NCI-H748 (cell line): ENCODE measurements at regions not wholly inside any gene's neighbourhood (a gene's known extent, or its start where the extent isn't known, plus 50 kb on each side); places are given as distances from the start of the nearest gene placed in this dataset.

Experiments used
- DNase-seq: peaks from one replicate; lab custom pipeline; 2025; ENCODE audit not compliant: unreplicated experiment; lab: John Stamatoyannopoulos, UW

DNA sequence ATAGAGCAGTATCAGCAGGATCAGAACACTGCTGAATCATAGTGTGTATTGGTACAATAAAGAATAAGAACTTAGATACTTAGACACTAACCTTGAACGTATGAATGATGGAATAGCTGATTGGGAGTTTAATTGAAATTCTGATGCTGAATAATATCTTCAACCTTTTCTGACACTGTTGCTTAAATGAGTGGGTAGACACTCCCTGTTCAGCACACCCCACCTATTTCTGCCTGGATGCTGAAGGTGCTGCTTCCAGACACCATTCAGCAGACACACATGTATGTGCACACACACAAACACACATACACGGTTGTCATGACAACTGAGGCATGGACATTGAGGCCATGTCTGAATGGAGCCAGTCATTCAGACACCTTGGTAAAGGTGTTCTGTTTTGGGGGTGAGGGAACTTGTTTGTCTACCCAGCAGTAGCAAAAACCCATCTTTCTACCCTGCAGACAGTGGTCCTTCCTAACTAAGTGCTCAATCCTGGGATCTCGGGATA, 54.3 kb downstream of the TMEM215 start:
- peak; percentile 22 for DNase-seq

GRCh38 chr9:32839013-32839885, 55.9 kb downstream of the TMEM215 start:
- no peak for DNase-seq

DNA sequence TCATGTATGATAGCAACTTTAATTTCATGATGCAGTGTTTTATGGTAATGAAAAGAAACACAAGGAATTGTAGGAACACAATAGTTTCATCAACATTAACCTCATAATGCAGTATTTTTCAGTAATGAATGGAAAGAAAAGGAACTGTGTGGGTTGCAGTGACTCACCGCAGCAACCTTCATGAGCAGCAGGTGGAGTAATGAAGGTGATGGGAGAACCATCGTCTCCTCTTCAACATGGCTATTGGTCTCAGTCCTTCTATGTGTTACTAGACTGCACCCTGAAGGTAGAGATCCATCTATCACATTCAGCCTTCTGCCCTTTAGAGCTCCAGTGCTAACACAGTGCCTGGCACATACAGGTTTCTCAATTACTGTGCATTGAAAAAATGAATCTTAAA, 58.0 kb downstream of the TMEM215 start:
- DNase-seq: no peak

DNA sequence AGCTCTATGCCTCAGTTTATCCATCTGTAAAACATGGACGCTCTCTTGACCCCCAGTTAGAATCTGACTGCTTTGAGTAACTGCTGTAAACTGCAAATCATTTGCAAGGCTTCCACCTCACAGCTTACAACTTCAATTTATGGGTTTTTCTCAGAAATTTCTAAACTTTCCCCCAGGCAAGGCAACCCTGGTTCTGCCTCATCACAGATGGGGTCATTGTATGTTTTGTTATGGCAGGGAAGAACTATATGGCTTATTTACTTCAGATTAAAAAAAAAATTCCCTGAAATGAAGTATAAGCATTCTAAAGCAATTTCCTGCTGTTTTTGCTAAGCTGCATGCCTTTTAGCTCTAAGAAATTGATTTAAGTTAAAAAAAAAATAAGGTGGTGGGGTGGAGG, 60.0 kb downstream of the TMEM215 start:
- no peak for DNase-seq

GRCh38 chr9:32844259-32844658, 60.9 kb downstream of the TMEM215 start:
- no peak for DNase-seq

DNA sequence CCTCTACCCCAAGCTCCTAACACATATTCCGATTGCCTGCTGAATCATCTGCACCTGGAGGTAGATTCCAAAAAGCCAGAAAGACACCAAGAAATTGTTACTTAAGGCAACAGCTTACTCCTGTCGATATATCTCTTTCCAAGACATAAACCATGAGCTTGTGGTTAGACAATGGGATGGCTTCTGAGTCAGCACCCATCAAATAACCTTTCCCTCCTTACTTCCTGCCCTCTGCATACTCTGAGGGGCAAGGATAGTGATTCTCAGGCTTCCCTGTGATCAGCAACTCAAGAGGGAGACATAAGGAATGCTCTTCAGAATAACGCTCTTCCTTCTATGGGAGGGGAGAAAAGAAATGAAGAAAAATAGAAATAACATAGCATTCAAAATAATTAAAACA, 70.9 kb downstream of the TMEM215 start:
- DNase-seq: no peak

GRCh38 chr9:32855752-32856151, 72.4 kb downstream of the TMEM215 start:
- DNase-seq: no peak

DNA sequence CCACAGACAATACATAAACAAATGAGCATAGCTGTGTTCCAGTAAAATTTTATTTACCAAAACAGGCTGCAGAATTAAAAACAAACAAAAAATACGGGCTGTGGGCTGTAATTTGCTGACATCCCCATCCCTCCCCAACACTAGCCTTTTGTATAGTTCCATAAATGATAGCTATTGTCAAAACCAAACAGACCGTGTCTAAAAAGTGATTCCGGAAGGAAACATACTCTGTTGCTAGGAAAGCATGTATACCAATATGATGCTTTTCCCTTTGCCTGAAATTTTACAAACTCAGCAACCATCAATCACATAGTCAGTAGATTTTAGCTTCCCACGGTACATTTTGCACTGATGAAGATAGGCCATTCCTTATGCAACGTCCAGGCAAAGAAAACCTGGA, 80.0 kb downstream of the TMEM215 start:
- DNase-seq: peak; percentile 71

- no peak for DNase-seq
These were observed 81.6 kb downstream of the TMEM215 start for GRCh38 chr9:32864971-32865370.

GRCh38 chr9:32866273-32866672, 82.9 kb downstream of the TMEM215 start:
- DNase-seq: no peak

DNA sequence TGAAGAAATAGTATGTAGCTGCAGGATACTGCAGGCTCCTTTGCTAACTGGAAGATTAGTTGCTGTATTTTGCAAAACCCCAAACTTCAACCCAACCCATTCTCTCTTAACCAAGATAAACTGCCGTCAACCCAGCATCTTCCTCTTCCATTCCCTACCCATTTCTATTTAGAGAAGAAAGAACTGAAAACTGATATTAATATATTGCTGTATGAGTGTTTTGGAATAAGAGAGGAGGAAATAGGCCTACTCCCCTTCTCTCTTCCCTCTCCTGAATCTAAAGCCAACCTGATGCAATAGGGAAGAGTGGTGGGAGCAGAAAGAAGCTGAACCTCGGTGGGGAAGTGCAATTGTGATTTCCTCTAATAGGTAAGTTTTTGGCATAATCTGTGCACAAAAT, 83.7 kb downstream of the TMEM215 start:
- no peak for DNase-seq

- DNase-seq: no peak
These were observed 84.4 kb downstream of the TMEM215 start for GRCh38 chr9:32867601-32868204.

DNA sequence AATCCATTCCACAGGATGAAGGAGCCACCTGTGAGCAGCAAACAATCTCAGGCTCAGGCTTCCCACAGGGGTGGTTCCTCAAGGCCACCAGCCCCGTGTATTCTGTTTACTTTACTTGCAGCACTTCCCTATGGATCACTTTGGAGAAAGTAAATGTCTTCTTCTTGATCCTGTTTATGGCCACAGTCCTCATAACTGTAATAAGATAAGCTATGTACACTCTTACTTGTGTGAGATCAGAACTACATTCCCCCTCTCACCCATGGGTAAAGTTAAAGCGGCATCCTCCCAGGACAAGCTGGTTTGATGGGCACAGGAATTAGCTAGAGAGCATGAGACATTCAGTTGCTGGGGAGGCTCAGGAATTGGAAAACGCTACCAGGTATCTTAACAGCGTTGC, 86.1 kb downstream of the TMEM215 start:
- DNase-seq: no peak

DNA sequence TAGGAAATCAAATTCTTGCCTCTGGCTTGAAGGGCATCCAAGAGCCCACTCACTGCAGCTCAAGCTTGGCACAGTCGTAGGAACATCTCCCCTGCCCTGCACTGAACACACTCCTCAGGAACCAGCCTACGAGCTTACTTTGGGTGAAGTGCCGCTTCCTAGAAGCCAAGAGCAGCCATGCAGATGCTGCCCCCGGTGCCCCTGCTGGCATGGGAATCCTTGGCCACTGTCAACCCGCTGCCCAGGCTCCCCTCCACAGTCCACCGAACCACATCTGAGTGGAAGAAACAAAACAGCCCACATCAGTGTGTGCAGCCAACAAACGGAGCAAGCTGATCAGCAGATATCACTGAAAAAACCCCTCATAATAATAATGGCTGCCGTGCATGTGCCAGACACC, 89.8 kb downstream of the TMEM215 start:
- no peak for DNase-seq

DNA sequence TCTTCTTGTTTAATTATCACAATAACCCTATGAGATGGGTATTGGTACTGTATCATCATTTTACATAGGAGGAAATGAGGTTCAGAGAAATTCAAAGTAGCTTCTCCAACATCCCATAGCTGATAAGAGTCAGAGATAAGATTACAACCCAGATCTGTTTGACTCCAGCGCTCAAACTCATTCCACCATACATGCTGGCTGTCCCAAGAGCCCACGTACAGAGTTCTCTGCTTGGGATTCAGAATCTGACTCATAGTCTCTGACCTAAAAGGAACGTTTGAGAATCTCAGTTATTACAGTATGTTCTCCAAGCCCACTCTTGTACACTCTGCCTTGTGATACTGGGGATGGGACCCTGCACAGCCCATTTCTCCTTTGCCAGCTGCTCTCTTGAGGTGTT, 90.2 kb downstream of the TMEM215 start:
- no peak for DNase-seq

GRCh38 chr9:32875242-32875641, 91.9 kb downstream of the TMEM215 start:
- no peak for DNase-seq

DNA sequence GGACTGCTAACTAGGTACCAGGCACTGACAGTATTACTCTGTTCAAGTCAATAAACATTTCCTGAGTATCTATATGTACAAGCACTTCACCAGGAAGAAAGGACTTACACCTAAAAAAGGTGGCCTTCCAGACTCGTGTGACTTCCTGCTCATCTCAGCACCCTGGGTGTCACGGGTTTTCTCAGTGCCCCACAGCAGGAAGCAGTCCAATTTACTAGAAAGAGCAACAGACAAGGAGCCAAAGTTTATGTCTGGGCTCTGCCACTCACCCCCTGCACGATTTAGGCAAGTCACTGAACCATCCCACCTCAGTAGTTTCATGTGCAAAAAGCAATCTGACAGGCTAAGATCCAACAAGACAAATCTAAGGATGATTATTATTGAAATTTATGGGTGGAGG, 92.4 kb downstream of the TMEM215 start:
- DNase-seq: no peak

- DNase-seq: no peak
These were observed 93.8 kb downstream of the TMEM215 start for GRCh38 chr9:32877103-32877502.

- DNase-seq: no peak
These were observed 94.4 kb downstream of the TMEM215 start for GRCh38 chr9:32877639-32878217.

DNA sequence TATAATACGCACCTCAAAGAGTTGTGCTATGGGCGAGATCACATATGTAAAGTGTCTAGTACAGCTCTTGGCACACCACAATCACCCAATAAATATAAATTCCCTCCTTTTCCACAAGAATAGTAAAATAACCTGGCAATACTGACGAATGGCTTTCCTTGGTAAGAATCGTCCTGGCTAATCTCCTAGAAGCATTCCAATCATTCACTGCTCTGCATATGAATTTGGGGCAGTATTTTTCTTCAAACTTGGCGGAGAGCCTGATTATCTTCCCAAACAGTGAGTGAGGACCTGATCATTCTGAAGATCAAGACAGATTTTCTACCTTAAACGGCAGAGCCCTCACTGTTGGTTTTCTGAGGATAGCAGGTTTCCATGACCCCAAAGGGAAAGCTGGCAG, 96.0 kb downstream of the TMEM215 start:
- DNase-seq: no peak

DNA sequence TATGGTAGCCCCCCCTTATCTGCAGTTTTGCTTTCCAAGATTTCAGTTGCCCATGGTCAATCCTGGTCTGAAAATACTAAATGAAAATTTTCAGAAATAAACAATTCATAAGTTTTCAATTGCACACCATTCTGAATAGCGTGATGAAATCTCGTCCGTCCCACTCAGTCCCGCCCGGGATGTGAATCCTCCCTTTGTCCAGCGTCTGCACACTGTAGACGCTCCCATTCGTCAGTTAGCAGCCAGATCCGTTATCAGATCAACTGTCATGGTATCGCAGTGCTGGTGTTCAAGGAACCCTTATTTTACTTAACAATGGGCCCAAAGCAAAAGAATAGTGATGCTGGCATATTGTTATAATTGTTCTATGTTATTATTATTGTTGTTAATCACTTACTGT, 98.6 kb downstream of the TMEM215 start:
- no peak for DNase-seq

DNA sequence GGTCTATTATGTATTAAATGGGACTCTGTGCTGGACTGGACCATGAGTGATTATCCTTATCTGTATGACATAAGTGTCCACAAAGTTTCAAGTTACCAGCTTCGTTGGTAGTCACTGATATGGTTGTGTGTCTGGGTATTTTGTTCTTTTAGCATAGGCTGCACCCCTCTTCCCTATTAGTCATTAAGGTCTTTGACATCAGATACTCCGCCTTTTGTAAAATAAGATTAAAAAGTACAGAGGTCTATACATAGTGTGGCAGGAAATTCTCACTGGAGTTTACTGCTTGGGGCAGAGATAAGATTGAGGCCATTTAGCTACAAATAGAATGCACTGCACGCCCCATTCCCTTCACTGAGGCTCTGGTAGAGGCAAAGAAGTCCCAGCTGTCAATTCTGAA, 99.4 kb downstream of the TMEM215 start:
- DNase-seq: no peak
